Calu3 (cell line): ENCODE measurements at regions not wholly inside any gene's neighbourhood (a gene's known extent, or its start where the extent isn't known, plus 50 kb on each side); places are given as distances from the start of the nearest gene placed in this dataset.
A peak's percentile ranks its signal among the peaks of the same experiment; 100 is the strongest.
"Not testable (repeated sequence)": the region's sequence is repeated elsewhere in the genome, so short reads cannot be mapped to it uniquely, and the experiment has no call there.

ENCODE experiments used
- BruUV-seq: library from RNA; stranded (reverse); fragments of 400-500 nt; replicated peaks from 2 replicates; lab custom pipeline; 2021; lab: Mats Ljungman, UMichigan
- CTCF ChIA-PET: fragments of 300-600 bp; sonication (Branson Sonifier 250); formaldehyde crosslinking; loops from one replicate; lab custom pipeline; 2022; ENCODE audit warnings: antibody characterized with exemption; lab: Charles Lee
- DNase-seq: peaks from one replicate; pipeline ENCODE4 v3.0.0; 2022
- H3K27ac Mint-ChIP-seq: one replicate; pipeline ENCODE4 v1.8.0; 2022; ENCODE audit warnings: mixed read lengths; ENCODE audit not compliant: unreplicated experiment
- H3K27me3 Mint-ChIP-seq: one replicate; pipeline ENCODE4 v1.8.0; 2022; ENCODE audit warnings: mixed read lengths; ENCODE audit not compliant: unreplicated experiment
- H3K36me3 Mint-ChIP-seq: one replicate; pipeline ENCODE4 v1.8.0; 2022; ENCODE audit warnings: mild to moderate bottlenecking, moderate library complexity, mixed read lengths; ENCODE audit not compliant: insufficient read depth, unreplicated experiment
- H3K4me1 Mint-ChIP-seq: one replicate; pipeline ENCODE4 v1.8.0; 2022; ENCODE audit warnings: mild to moderate bottlenecking, low read depth, mixed read lengths; ENCODE audit not compliant: unreplicated experiment
- H3K4me3 Mint-ChIP-seq: one replicate; pipeline ENCODE4 v1.8.0; 2022; ENCODE audit warnings: mild to moderate bottlenecking, low read depth, moderate library complexity, mixed read lengths; ENCODE audit not compliant: unreplicated experiment
- H3K9me3 Mint-ChIP-seq: one replicate; pipeline ENCODE4 v1.8.0; 2022; ENCODE audit warnings: low read depth, mixed read lengths; ENCODE audit not compliant: unreplicated experiment
- intact Hi-C: fragments of 100-400 bp; cut with micrococcal nuclease; formaldehyde crosslinking; loops from one replicate; pipeline ENCODE4 v1.10.0; 2022; ENCODE audit not compliant: unreplicated experiment
- TF ChIP-seq, protein P1 (sequence below): fragments of 200-600 bp; IDR thresholded peaks from one replicate; pipeline ENCODE4 v1.8.0; 2022; ENCODE audit warnings: antibody characterized with exemption; ENCODE audit not compliant: unreplicated experiment

DNA sequence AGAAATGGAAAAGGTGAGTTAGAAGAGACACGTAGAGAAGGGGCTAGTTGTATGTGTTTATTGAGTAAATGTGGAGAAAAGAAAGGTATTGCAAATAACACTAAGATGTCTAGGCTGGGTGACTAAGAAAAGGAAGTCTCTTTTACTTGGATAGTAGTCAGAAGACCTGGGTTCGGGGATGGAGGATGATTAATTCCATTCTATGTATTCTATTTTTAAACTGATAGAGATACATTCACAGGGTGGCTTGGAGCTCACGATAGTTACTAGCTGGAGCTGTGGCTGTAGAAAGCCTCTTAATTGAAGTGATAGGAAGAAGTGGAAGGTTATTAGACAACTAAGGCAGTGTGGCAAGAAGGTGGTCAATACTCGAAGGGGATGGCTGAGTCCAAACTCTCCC is 65.9 kb upstream of the TNIK start:
- CTCF ChIA-PET: interaction anchor here (0.7 kb wide), 1 partner anchor 32 kb away, joined by 3 read pairs; no protein-coding TSS in a partner anchor
- Mint-ChIP-seq H3K27me3 (no peaks in the 10 kb centered on the region), H3K36me3 (peaks cover 11% of the 10 kb centered on the region), H3K4me1 (peaks cover 50% of the 10 kb centered on the region), H3K4me3 (no peak overlapping the region), H3K27ac (no peak overlapping the region), H3K9me3 (no peaks in the 10 kb centered on the region)
- no TSS peak for BruUV-seq
- DNase-seq: no peak
- intact Hi-C loops: no loop called here
- TF ChIP-seq, protein P1, sequence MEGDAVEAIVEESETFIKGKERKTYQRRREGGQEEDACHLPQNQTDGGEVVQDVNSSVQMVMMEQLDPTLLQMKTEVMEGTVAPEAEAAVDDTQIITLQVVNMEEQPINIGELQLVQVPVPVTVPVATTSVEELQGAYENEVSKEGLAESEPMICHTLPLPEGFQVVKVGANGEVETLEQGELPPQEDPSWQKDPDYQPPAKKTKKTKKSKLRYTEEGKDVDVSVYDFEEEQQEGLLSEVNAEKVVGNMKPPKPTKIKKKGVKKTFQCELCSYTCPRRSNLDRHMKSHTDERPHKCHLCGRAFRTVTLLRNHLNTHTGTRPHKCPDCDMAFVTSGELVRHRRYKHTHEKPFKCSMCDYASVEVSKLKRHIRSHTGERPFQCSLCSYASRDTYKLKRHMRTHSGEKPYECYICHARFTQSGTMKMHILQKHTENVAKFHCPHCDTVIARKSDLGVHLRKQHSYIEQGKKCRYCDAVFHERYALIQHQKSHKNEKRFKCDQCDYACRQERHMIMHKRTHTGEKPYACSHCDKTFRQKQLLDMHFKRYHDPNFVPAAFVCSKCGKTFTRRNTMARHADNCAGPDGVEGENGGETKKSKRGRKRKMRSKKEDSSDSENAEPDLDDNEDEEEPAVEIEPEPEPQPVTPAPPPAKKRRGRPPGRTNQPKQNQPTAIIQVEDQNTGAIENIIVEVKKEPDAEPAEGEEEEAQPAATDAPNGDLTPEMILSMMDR: no peak

DNA sequence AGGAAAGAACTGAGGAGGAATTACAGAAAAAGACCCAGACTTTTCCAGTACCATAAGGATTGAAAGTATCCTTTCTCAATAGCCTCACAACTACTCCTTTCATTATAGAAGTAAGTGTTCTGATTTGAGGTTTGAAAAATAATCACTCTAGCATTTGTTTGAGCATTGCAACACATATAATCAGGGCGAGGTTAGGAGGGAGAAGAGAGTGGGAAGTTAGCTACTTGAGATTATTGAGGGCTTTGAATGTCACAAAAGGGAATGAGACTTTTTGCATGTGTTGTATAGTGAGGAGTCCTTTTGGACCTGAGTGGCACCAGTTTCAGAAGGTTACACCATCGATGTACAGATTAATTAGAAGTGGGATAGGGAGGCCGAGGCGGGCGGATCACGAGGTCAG is 65.2 kb upstream of the TNIK start:
- CTCF ChIA-PET: interaction anchor here (0.7 kb wide), 1 partner anchor 33 kb away, joined by 3 read pairs; no protein-coding TSS in a partner anchor
- Mint-ChIP-seq H3K27me3 (no peaks in the 10 kb centered on the region), H3K27ac (peak overlapping the region; percentile 67), H3K9me3 (no peaks in the 10 kb centered on the region), H3K36me3 (peaks cover 11% of the 10 kb centered on the region), H3K4me1 (peaks cover 50% of the 10 kb centered on the region), H3K4me3 (no peak overlapping the region)
- BruUV-seq: no TSS peak
- TF ChIP-seq, protein P1: no peak
- intact Hi-C loops: no loop called here
- DNase-seq: no peak

DNA sequence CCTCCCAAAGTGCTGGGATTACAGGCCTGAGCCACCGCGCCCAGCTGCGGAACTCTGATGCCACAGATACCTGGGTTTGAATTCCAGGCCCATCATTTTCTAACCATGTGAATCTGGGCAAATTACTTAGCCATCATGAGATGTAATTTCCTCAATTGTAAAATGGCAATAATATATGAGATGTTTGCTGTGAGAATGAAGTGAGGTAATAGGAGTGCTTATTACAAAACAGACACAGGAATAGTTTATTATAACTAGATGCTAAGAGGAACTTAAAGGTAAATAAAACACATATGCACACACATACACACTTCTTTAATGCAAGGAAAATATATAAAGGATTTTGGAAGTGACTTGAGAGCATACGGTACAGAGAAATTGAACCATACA is 64.7 kb upstream of the TNIK start:
- no peak for DNase-seq
- H3K27me3 Mint-ChIP-seq: no peaks in the 10 kb centered on the region
- H3K36me3 Mint-ChIP-seq: peaks cover 11% of the 10 kb centered on the region
- CTCF ChIA-PET: interaction anchor here (0.5 kb wide), 1 partner anchor 280 kb away, joined by 4 read pairs; no protein-coding TSS in a partner anchor
- no TSS peak for BruUV-seq
- peaks cover 50% of the 10 kb centered on the region for H3K4me1 Mint-ChIP-seq
- TF ChIP-seq, protein P1: no peak
- intact Hi-C loops: loop anchor here (5.0 kb wide), 1 partner anchor 168 kb away; no protein-coding TSS in a partner anchor
- no peaks in the 10 kb centered on the region for H3K9me3 Mint-ChIP-seq
- H3K27ac Mint-ChIP-seq: peak overlapping the region; percentile 67
- H3K4me3 Mint-ChIP-seq: peak overlapping the region; percentile 47

DNA sequence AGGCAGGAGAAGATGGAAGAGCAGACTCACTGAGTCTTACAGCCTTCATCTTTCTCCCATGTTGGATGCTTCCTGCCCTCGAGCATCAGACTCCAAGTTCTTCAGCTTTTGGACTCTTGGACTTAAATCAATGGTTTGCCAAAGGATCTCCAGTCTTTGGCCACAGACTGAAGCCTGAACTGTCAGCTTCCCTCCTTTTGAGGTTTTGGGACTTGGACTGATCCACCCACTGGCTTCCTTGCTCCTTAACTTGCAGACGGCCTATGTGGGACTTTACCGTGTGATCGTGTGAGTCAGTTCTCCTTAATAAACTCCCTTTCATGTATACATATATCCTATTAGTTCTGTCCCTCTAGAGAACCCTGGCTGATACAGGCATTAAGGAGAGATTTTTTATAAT is 62.4 kb upstream of the TNIK start:
- Mint-ChIP-seq H3K27ac (no peak overlapping the region), H3K4me3 (no peak overlapping the region), H3K4me1 (peaks cover 50% of the 10 kb centered on the region), H3K27me3 (no peaks in the 10 kb centered on the region), H3K9me3 (no peaks in the 10 kb centered on the region), H3K36me3 (peaks cover 11% of the 10 kb centered on the region)
- intact Hi-C loops: loop anchor here (5.0 kb wide), 1 partner anchor 165 kb away; no protein-coding TSS in a partner anchor
- DNase-seq: no peak
- CTCF ChIA-PET: no interaction called here
- TF ChIP-seq, protein P1: no peak
- BruUV-seq: no TSS peak

DNA sequence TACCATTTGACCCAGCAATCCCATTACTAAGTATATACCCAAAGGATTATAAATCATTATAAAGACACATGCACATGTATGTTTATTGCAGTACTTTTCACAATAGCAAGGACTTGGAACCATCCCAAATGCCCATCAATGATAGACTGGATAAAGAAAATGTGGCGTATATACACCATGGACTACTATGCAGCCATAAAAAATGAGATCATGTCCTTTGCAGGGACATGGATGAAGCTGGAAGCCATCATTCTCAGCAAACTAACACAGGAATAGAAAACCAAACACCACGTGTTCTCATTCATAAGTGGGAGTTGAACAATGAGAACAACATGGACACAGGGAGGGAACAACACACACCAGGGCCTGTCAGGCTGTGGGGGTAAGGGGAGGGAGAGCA is 59.2 kb upstream of the TNIK start:
- H3K27me3 Mint-ChIP-seq, H3K4me3 Mint-ChIP-seq, H3K27ac Mint-ChIP-seq, DNase-seq, CTCF ChIA-PET, H3K9me3 Mint-ChIP-seq, H3K36me3 Mint-ChIP-seq, intact Hi-C loops, BruUV-seq: not testable (repeated sequence)
- H3K4me1 Mint-ChIP-seq: peaks cover 23% of the 10 kb centered on the region
